ENCODE measurements at regions not wholly inside any gene's neighbourhood (a gene's known extent, or its start where the extent isn't known, plus 50 kb on each side); places are given as distances from the start of the nearest gene placed in this dataset.
"Not testable (repeated sequence)": the region's sequence is repeated elsewhere in the genome, so short reads cannot be mapped to it uniquely, and the experiment has no call there.

- no peak for DNase-seq
Observed at GRCh38 chr6:4366635-4367395, 231.4 kb upstream of the ECI2 start.

DNA sequence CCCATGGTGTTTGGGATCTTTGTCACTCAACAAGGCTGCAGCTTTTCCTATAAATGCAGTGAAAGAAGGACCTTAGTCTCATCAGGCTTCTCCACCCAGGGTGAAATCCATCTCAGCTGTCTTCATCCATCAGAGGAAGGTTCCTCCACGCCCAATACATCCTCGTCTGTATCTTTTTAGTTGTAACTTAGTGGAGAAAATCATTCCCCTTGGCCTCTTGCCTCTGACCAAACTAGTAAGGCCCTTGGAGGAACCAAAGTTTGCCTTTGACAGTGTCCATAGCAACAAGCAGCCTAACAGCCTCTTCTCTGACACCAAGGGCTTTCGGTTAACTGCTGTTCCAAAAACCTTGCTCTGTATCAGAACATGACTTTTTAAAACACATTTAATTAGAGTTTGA is 230.3 kb upstream of the ECI2 start:
- DNase-seq: no peak

GRCh38 chr6:4364711-4365110 is 229.3 kb upstream of the ECI2 start:
- DNase-seq: no peak

GRCh38 chr6:4364172-4364571 is 228.8 kb upstream of the ECI2 start:
- DNase-seq: no peak

DNA sequence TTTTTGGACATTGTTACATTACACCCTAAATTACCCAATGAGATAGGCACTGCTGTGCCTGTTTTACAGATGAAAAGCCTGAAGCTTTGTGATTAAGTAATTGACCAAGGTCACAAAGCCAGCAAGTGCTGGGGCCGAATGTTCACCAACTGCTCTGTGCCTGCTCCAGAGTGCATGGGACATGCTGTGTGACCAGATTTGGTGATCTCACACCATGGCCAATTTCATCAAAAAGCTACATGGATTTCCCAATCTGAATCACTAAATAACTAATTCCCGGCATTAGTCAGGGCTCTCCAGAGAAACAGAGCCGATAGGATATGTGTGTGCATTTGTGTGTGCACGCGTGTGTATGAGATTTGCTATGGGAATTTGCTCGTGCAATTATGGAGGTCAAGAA is 228.3 kb upstream of the ECI2 start:
- no peak for DNase-seq

DNA sequence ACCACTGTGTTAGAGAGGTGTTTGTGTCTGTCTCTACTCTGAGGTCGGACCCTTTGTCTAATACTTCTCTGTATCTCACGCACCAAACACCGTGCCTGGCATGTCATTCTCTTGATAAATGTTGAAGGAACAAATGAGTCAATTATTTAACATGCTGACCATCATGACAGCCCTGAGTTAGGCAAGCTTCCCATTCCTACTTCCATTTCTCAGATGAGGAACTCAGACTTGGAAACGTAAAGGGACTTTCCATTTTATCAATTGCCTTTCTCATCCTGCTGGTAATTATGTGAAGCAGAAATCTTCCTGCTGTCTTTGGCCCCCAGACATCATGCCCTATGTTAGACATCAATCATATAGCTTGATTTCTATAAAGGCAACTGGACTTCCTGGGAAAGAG is 227.0 kb upstream of the ECI2 start:
- DNase-seq: no peak

DNA sequence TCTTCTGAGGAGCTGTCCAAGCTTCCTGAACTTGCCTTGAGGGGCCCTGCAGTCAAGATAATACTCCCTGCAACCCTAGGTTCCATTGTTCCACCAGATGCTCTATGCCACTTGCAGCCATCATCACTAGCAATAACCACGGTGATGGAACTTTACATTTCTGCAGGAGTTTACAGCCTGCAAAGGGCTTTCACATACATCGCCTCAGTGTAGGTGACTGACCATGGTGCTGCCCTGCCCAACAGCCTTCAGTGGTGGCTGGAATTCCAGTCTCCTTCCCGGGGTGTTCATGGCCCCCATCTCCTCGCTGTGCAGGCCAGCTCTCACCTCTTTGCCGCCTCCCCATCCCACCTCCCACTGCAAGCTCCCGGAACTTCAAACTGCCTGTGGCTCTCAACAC is 225.5 kb upstream of the ECI2 start:
- no peak for DNase-seq

DNA sequence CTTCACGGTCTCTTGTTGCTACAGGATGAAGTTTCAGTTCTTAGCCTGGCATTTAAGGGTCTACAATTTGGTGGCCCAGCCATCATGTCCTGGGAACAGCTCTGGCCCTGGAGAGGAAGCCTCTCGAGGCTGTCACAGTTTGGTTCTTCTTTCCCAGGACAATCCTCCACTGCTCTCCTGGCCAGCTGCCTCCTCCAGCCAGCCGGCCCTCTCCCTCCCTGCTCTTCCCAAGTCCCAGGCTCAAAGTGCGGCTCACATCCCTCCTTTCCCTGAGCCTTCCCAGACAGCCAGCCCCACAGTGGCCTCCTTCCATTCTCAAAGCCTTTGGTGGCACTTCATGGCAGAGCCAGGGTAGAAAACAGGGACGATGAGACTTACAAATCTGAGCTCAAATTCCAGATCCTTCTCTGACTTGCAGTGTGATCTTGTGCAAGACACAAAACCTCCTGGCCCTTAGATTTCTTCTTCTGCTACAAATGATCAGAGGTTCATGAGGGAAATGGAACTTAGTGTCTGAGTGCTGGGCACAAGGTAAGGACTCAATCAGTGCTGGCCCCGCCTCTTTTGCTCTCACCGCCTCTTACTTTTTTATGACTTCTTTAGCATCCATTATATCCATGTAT is 223.8 kb upstream of the ECI2 start:
- no peak for DNase-seq

- DNase-seq: no peak
Observed at GRCh38 chr6:4358414-4359107, 223.2 kb upstream of the ECI2 start.

GRCh38 chr6:4357660-4358152 is 222.3 kb upstream of the ECI2 start:
- not testable (repeated sequence) for DNase-seq

- no peak for DNase-seq
Observed at GRCh38 chr6:4356899-4357659, 221.7 kb upstream of the ECI2 start.

DNA sequence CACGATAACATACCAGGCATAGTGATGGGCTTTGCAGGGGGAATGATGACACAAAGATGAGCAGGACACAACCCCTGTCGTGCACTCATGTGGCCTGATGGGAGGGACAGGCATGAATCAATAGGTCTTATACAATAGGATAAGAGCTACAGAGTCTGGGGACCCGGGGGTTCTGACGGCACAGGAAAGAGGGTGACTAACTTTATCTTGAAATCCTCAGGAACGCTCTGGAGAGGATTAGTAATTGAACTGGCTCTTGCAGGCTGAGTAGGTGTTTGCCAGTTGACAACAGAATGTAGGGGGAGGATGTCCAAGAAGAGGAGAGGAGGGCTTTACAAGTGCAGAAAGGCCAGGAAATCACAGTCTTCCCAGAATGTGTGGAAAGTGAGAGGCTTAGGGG is 219.9 kb upstream of the ECI2 start:
- DNase-seq: no peak

GRCh38 chr6:4354181-4354580 is 218.8 kb upstream of the ECI2 start:
- no peak for DNase-seq

GRCh38 chr6:4352731-4353130 is 217.4 kb upstream of the ECI2 start:
- no peak for DNase-seq

- no peak for DNase-seq
Observed at GRCh38 chr6:4352322-4352669, 216.9 kb upstream of the ECI2 start.

DNA sequence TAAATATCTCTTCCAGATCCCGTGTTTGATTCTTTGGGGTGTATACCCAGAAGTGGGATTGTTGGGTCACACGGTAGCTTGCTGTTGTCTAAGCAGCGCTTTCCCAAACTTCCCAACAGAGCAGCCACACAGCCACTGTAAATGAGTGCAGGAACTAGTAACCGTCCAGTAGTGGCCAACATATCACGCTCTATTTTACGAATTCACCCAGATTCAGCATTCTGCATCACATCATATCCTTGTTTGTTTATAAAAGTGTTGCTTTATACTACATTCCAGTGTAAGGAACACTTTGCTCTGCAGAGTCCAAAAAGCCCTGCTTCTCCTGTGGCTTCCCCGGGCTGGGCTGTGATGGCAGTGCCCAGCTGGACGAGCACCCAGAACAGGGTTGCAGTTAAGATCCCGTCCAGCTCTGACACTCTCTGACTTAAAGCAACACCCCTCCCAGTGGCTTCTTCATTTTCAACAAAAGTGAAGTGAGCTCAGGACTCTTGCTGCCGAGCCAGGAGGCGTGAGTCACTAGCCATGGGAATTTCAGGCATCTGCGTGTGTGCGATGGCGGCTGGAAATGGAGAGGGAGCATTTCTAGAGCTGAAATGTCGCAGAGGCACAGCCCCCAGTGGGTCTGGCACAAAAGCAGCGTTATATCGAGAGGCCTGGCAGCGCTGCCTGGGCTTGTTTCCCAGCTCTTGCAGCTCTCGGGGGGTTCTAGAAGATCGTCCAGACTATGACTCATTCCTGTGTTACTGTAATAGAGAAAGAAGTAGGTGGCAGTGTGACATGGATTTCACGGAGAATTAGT is 216.3 kb upstream of the ECI2 start:
- no peak for DNase-seq

- DNase-seq: no peak
Observed at GRCh38 chr6:4350567-4351519, 215.5 kb upstream of the ECI2 start.

GRCh38 chr6:4349931-4350330 is 214.6 kb upstream of the ECI2 start:
- no peak for DNase-seq

- DNase-seq: no peak
Observed at GRCh38 chr6:4349323-4349722, 213.9 kb upstream of the ECI2 start.

DNA sequence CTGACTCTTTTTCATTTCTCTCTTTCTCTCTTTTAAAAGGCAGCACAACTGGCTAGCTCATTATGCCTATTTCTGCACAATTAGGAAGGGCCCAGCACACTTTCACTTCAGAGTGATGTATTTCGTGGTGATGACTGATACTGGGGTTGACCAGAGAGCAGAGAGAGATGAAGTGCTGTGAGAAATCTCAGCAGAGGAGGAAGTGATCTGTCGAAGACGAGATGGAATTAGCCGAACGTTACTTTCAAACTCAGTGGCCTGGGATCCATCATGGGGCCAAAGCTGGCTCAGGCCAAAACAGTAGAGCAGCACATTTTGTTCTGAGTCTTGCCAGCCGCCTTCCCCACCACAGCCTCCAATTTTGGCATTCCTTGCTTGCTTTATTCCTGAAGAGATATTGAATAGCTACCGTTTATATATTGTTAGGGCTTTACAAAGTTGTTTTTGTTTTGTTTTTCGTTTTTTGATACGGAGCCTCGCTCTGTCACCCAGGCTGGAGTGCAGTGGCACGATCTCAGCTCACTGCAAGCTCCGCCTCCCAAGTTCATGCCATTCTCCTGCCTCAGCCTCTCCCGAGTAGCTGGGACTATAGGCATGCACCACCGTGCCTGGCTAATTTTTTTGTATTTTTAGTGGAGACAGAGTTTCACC is 213.2 kb upstream of the ECI2 start:
- no peak for DNase-seq

- no peak for DNase-seq
Observed at GRCh38 chr6:4347877-4348276, 212.5 kb upstream of the ECI2 start.
